ENCODE measurements at regions not wholly inside any gene's neighbourhood (a gene's known extent, or its start where the extent isn't known, plus 50 kb on each side); places are given as distances from the start of the nearest gene placed in this dataset.

DNA sequence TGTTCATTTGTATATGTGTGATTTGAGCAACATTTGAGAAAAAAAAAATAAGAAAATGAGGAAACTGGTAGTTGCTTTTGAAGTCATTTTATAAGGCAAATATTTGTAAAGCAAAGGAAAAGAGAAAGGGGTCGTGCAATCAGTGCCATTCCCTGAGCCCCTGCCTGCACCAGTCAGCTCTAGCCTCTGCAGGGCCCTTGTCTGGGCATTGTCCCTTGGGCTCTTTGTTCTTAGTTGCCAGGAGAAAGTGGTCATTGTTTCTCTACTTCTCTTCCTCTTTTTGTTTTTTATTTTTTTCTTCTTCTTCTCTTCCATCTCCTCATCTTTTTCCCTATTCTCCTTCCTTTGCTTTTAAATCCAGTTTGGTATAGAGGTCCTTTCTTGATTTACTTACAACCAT is 175.3 kb upstream of the CREB1 start:
- TF ChIP-seq, protein P1, sequence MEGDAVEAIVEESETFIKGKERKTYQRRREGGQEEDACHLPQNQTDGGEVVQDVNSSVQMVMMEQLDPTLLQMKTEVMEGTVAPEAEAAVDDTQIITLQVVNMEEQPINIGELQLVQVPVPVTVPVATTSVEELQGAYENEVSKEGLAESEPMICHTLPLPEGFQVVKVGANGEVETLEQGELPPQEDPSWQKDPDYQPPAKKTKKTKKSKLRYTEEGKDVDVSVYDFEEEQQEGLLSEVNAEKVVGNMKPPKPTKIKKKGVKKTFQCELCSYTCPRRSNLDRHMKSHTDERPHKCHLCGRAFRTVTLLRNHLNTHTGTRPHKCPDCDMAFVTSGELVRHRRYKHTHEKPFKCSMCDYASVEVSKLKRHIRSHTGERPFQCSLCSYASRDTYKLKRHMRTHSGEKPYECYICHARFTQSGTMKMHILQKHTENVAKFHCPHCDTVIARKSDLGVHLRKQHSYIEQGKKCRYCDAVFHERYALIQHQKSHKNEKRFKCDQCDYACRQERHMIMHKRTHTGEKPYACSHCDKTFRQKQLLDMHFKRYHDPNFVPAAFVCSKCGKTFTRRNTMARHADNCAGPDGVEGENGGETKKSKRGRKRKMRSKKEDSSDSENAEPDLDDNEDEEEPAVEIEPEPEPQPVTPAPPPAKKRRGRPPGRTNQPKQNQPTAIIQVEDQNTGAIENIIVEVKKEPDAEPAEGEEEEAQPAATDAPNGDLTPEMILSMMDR (conservative IDR thresholded peaks at IDR 0.05): no peak
- TF ChIP-seq EZH2 (IDR thresholded peaks at IDR 0.05; ENCODE audit: low read depth): no peak

Measured in PC-9 (cell line).